T-helper 9 cell (primary cell): ENCODE measurements at regions not wholly inside any gene's neighbourhood (a gene's known extent, or its start where the extent isn't known, plus 50 kb on each side); places are given as distances from the start of the nearest gene placed in this dataset.

Source experiments
- DNase-seq: peaks from one replicate; pipeline ENCODE4 v3.0.0-alpha.2; 2020

DNA sequence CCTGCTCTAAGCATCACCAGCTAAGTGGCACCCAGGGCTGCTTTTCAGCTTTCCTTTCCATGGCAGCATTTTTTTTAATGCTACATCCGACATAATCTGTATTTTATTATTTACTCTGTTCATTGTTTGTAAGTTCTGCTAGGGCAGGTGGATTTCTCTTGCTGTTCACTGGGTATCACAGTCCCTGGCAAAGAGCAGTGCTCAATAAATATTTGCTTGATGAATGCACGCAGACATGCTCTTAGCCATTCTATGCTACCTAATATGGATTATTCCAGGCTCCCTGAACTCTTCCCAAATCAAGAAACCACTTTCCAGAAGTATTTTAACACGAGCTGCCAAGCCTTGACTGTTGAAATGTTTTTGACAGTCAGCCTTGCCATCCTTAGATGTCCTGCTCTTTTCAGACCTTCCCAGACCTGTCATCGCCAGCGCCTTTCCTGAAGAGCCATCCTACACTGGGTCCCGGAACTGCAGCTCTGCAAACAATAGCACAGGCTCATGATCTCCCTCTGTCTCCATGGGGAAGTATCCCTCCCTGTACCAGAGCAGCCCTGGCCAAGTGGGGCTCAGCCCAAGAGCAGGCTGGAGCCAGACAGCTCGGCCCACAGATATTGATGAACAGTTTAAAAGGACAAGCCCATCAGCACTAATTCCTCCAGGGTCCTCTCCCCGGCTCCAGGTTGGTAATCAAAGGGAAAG is 136.5 kb upstream of the CDH4 start:
- no peak for DNase-seq

DNA sequence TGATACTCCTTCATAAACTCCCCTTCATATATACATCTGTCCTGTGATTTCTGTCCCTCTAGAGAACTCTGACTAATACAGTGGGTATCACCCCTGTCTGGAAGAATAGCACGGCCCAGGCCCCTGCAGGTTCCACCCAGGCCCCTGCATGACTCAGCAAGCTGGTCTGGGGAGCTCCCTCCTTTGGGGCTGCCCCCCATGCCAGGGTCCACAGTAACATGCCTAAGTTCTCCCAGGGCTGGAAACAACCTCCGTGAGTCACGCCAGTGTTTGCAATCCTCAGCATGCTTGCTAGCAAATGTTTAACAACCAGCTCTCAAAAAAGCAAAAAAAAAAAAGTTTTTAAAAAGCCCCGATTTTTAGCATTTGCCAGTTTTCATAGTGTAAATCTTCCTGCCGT is 134.3 kb upstream of the CDH4 start:
- DNase-seq: no peak

DNA sequence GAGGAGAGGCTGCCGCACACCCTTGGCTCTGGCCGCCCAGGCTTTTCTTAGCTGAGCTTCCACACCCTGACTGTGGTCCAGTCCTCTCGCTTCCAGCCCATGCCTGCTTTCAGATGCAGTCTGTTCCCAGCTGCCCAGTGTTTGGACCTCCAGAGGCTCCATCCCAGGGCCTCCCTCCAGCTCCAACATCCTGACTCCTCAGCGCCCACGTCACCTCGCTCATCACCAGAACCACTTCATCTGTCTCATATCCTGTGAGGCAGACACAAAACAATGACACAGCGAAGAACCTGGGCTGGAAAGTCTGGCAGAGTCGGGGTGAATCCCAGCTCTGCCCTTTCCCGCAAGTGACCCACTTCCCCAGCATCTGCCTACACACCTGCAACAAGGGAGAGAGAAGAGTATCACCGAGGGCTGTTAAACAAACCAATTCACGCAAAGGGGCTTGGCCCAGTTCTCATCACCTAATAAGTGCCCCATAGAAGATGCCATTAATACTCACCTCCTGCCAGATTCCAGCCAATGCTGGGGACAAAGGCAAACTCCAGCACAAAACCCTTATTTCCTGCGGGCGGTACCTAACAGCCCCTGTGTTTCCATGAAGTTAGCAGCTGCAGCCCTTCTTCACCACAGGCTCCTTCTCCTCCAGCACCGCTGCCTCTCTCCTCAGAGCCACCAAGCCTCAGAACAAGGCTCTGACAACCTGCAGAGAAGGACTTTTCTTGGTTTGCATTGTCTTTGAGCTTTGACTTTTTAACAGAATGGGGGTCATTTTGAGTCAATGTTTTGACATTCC is 133.4 kb upstream of the CDH4 start:
- DNase-seq: no peak

DNA sequence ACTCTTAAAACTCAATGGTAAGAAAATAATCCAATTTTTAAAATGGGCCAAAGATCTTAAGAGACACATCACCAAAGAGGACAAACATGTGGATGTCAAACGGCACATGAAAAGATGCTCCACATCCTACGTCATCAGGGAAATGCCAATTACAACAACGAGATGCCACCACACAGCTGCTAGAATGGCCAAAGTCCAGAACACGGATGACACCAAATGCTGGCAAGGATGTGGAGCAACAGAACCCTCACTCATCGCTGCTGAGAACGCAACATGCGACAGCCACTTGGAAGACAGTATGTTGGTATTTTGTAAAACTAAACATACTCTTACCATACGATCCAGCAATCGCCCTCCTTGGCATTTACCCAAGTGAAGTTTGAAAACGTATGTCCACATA is 132.8 kb upstream of the CDH4 start:
- DNase-seq: no peak

DNA sequence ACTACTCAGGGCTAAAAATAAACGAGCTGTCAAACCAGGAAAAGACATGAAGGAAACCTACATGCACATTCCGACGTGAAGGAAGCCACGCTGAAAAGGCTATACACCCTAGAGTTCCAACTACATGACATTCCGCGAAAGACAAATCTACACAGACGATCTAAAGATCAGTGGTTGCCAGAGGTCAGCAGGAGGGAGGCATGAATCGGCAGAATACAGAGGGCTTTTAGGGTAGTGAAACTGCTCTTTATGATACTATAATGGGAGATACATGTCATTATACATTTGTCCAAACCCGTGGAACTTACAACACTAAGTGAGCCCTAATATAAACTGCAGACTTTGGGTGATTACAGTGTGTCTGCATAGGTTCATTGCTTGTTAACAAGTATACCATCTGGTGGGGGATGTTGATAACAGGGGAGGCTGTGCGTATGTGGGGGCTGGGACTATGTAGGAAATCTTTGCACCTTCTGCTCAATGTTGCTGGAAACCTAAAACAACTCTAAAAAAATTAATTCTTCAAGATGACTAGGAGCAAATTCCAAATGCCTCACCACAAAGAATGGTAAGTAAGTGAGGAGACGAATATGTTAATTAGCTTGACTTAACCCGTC is 132.2 kb upstream of the CDH4 start:
- no peak for DNase-seq

DNA sequence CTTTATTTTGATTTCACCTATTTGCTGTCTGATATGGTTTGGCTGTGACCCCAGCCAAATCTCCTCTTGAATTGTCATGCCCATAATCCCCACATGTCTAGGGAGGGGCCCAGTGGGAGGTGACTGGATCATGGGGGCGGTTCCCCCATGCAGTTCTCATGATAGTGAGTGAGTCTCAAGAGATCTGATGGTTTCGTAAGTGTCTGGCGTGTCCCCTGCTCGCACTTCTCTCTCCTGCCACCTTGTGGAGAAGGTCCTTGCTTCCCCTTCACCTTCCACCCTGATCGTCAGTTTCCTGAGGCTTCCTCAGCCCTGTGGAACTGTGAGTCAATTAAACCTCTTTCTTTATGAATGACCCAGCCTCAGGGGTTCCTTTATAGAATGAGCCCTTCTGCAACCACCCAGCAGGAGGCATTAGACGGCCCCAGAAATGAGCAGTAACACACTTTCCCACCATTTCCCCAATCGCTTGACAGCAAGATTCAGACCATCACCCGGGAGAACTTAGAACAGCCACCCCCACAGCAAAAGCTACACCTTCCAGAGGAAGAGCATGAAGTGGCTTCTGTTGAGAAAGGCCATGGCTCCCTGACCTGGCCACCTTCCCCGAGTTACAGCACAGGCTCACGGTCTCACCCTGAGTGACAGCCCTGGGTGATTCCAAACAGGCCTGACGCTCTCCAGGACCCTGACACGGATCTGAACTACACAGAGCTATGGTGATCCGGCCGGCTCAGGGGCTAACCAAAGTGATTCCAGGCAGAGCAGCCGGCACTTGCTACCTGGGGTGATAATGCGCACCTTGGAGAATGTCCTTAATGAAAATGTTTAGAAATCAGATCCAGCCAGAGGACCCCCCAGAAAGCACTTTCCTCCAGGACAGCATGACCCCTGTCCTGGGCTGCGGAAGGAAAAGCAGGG is 131.2 kb upstream of the CDH4 start:
- DNase-seq: no peak

DNA sequence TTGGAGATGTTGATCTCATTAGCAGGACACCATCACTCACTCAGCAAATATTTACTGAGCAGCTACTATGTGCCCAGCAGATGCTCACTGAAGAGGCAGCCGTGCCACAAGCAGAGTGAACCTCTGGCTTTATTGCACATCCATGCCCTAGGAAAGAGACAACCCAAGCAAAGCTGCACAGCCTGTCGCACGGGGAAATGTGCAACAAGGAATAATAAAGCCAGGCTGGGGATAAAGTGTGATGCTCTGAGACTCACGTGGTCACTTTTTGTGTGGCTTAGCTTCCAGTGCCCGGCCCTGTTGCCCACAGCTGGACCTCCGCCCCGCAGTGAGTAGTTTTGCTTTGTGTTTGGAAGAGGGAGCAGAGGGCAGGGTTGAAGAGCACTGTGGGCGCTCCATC is 130.4 kb upstream of the CDH4 start:
- DNase-seq: no peak

DNA sequence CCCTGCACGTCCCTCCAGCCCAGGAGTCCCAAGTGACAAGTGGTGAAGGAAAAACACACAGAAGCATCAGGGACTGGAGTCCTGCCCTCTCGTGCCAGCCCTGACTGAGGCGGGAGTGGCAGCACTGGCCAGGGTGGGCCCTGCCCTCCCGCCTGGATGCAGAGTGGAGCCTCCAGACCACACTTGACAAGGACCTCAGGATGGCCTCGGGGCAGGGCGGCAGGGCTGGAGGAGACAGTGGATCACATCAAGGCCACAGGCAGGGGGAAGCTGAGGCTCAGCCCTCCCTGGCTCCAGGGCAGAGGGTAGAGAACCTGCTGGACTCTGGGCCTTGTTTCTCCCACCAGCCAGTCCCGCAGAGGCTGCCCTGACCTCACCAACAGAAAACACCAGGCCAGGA is 128.8 kb upstream of the CDH4 start:
- DNase-seq: no peak

DNA sequence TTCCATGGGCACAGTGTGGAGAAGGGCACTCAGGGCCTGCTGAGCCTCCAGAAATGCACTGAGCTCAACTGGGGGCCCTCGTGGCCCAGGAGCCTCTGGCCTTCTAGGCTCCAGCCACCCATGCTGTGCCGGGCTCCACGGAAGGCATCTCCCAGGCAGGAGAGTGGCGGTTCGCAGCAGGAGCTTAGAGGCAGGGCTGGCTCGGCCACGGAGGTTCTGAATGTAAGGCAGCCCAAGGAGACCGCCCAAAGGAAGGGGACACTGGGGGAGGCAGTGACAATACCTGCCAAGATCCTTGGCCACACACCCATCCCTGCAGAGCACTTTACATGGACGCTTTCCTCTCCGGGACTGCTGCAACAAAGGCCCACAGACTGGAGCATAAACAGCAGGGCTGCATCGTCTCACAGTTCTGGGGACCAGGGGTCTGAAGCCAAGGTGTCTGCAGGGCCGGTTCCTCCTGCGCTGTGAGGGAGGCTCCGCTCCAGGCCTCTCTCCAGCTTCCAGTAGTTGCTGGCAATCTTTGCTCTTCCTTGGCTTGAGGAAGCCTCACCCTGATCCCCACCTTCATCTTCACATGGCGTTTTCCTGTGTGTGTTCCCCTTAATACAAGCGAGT is 128.2 kb upstream of the CDH4 start:
- DNase-seq: no peak

DNA sequence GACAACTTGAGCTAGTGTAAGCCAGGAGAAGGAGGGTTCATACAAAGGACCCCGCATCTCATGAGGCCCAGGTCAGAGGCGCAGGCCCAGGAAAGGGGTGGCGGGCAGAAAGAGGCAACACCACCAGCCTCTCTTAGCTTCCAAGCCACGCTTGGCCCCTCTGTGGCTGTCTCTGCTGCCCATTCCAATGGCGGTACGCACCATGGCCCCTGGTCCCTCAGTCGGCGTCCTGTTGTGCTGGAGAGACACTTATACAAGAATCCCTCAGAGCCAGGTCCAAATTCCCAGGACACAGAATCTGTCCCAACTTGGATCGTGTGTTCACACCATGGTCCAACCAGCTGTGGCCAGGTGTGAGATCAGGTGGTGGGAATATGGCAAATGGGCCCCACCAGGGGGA is 127.0 kb upstream of the CDH4 start:
- no peak for DNase-seq

DNA sequence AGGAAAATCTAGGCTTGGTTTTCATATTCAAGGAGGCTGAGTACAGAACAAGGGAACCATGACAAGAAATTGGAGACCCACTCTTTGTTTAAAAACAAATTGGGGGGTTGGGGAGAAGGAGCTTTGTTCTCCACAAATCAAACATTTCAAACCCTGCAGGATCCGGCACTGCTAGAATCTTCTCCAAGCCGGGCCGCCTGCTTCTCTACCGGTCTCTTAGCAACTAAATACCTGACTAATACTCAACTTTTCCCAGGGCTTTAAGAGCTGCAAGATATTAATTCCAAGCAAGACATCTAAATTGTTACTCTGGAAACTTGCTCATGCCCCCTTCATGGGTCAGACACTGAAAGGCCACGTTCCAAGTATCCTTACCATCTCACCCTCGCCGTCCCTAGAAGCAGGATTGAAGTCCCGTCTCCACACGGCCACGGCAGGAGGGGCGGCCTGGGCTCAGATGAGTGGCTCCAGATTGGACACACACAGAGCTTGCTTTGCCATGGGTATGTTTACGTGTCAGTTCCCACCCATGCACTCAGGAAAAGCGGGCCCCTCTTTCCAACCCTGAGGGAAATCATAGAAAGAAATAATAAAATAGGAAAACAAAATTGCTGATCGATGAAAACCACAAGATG is 126.4 kb upstream of the CDH4 start:
- DNase-seq: no peak

DNA sequence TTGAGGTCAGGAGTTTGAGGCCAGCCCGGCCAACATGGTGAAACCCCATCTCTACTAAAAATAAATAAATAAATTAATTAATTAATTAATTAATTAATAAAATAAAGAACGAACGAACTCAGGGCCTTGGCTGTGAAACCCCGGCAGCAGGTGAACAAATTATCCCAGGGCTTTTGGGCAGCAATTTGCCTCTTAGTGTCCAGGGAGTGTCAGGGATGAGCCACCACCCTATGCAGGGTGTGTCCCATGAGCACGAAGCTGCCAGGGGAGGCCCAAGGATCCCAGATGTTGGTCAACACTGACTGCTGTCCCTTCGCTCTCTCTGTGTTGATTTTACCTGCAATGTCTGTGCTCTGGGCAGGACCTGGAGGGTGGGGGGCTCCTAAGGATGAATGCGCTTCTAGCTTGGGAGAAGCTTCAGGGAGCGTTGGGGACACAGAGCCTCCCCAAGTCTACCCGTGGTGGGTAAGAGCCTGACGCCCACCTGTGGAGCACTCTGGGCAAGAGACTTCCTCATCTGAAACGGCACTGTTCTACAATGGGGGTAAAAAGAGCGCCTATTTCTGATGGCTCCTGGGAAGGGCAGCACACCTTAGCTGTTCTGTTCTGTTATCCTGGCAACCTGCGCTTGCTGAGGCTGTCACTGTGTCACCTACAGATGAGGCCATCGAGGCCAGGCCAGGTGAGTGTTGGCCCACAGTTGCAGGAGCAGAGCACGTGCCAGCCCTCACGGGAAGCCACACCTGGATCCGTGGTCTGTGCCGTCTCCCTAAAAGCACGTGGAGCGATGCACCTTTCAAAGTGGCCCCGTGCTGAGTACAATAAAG is 125.5 kb upstream of the CDH4 start:
- no peak for DNase-seq

DNA sequence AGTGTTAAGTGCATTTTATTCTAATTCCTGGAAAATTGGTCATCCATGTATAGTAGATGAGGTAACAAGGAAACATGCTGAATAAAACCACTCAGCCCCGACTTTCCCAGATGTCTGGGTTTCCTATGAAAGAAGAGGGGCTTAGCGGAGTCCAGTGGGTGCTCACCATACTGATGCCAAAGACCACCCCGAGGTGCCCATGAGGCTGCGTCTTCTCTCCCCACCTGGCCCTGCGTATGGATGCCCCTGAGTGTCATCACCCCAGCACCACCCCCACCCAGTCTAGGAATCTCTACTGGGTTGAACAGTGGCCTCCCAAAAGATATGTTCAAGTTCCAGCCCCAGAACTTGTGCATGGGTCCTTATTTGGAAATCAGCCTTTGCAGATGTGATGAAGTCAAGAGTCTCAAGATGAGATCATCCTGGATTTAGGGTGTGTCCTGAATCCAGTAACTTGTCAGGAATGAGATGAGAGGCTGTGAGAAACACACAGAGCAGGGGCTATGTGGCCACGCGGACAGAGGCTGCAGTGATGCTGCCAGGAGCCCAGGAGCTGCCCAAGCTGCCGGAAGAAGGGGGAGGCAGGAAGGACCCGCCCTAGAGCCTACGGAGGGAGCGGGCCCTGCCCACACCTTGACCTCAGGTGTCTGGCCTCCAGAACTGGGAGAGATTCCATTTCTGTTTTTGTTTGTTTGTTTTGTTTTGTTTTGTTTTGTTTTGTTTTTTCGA is 124.6 kb upstream of the CDH4 start:
- no peak for DNase-seq

DNA sequence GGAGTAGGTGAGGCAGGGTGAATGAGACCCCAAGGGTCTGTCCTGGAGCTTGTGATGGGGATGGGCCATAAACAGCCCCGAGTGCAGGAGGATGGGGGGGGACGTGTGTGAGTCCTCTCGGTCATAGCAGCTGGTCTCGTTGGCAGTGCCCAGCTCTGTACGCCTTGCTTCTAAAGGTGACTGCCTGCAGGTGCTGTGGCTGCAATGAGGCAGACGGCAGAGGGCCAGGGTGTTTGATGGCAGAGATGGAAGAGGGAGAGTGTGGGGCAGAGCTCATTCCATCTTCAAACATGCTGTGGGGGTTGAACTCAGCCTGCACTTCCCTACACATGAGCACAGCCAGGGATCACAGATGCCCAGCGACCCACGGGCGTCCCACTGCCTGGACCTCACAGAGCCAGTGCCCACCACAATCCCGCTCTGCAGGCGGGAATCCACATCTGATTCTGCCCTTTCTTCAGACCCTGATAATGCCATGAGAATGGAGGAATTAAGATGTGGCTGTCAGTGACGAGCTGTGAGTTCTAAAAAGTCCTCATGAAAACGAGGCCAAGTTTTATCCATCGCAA is 123.3 kb upstream of the CDH4 start:
- no peak for DNase-seq

DNA sequence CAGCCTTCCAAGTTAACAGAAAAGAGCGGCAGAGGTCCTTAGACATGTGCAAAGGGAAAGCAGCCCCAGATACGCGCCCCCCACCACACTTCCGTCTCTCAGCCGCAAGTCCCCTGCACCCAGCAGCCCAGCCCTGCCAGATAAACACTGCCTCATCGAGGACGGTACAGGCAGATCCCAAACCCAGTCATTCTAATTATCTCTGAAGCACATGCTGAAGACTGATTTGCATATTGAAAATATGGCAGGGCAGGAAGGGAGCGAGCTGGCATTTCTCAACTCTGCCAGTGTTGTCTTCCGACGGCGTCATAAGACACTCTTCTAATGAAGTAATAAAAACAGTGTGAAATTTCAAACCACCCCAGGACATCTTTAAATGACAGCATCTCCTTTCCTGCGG is 122.8 kb upstream of the CDH4 start:
- no peak for DNase-seq

DNA sequence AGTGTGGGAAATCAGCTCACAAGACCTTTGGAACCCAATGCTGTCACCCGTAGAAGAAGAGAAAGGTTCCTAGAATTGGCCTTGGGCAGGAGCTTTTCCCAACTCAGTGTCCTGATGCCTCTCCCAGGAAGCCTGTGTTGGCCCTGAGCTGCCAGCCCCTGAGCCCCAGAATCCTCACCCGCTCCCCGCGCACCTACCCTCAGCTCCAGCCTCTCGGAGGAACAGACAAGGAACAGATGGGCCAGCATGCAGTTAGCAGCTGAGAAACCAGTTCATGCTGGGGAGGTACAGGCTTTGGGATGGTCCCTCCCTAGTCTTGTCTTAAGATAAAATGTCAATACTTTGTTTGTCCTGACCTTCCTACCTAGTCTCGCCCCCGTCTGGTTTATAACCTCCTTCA is 121.9 kb upstream of the CDH4 start:
- no peak for DNase-seq

DNA sequence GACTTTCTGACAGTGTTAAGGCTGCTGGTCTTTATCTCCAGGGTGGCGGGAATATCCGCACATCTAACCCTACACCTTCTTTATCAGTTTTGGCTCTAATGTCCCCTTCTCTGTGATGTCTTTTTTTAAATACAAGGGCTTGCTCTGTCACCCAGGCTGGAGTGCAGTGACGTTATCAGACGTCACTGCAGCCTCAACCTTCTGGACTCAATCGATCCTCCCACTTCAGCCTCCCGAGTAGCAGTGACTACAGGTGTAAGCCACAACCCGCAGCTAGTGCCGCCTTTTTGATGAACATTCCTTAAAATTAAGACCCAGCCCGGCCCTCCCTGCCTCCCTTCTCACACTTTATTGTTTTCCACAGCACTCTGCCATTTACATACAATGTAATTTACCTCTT is 120.1 kb upstream of the CDH4 start:
- DNase-seq: no peak

DNA sequence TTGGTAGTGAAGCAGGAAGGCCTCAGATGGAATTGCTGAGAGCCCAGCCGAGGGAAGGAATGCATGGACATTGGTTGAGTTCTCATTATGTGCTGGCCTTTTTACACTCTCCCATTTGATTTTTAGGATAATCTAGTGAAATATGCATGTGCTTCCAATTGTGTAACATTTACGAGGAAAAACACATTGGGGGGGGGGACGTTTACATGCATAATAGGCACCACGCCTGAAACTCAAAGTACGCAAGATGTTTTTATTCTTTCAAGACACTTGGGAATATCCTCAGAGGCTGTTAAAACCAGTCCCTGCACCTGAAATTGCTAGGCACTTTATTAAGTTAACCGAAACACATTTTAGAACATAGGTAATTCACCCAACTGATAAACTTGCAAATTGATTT is 118.5 kb upstream of the CDH4 start:
- DNase-seq: no peak

DNA sequence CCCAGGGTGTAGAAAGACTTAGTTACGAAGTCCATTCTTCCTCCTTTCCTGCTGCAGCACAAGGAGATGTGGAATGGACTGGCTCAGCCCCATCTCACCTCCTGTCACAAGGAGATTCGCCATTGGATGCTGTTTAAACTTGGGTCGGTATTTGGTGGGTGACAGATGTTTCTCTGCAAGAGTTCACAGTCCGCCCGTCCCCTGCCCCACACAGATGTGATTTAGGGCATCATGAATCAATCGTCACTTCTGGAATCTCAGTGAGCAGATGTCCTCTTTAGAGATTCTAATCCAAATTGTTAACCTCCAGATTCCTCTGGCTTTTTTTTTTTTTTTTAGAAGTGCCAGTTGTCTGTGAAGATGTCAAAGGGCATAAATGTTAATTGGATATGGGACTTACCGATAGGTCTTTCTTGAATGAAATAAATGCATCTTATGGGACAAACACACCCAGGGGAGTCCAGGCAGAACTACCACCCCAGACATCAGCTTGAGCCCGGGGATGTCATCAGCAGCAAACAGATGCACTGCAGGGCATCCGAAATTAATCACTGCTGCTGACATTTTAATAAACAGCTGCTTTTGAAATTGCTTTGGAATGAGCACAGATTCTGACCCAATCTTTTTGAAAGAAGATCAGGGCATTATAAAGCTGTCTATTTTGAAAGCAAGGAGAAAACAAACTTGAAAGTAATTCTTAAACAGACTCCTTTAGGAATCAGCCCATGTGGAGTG is 117.6 kb upstream of the CDH4 start:
- no peak for DNase-seq
